Suprapubic skin (tissue), 3 donors: ENCODE measurements at regions not wholly inside any gene's neighbourhood (a gene's known extent, or its start where the extent isn't known, plus 50 kb on each side); places are given as distances from the start of the nearest gene placed in this dataset.

Experiments
- CTCF ChIP-seq, 2 donors: fragments of 200-600 bp in 1 of 2; fragments of 450-650 bp in 1 of 2; sonication (generic) in 1 of 2; IDR thresholded peaks; one replicate each; pipeline ENCODE4 v1.5.1; 2016 to 2019; ENCODE audit warnings: antibody characterized with exemption in 2 of 2, mild to moderate bottlenecking in 1 of 2, moderate library complexity in 1 of 2
- POLR2A ChIP-seq, 2 donors: fragments of 450-650 bp; IDR thresholded peaks; one replicate each; pipeline ENCODE4 v1.6.1; 2017; ENCODE audit warnings: antibody characterized with exemption in 2 of 2, mild to moderate bottlenecking in 2 of 2, moderate library complexity in 2 of 2

GRCh38 chr4:143082701-143083100, 102.0 kb upstream of the USP38 start:
- TF ChIP-seq CTCF (IDR thresholded peaks at IDR 0.05): no peak
- no peak for TF ChIP-seq POLR2A (IDR thresholded peaks at IDR 0.05)
